ENCODE measurements at regions not wholly inside any gene's neighbourhood (a gene's known extent, or its start where the extent isn't known, plus 50 kb on each side); places are given as distances from the start of the nearest gene placed in this dataset.

- DNase-seq (ENCODE audit: extremely low read depth, low read depth) = no peak
- H3K4me3 ChIP-seq (replicated peaks; ENCODE audit: low read depth, low read length) = no peak overlapping the region
Measured at GRCh38 chr13:48862572-48862971, 113.1 kb upstream of the FNDC3A start.

DNA sequence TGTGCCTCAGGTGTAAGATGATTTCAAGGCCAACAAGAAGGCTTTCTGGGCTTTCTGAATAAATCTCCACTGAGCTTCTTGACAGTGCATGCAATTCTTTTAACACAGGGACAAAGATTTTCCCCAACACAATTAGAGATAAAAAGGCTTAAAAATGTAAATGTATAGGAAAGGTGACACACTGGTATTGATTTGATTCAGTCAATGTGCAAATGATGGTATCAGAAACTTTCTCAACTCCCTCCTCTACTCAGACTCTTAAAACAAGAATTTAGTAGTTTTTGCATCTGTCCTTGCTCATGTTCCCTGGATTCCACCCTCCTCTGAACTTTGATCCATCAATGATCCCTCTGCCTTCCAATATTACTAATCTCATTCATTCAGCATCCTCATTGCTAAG, 111.6 kb upstream of the FNDC3A start:
- no peak for DNase-seq (ENCODE audit: extremely low read depth, low read depth)
- TF ChIP-seq, protein P1, sequence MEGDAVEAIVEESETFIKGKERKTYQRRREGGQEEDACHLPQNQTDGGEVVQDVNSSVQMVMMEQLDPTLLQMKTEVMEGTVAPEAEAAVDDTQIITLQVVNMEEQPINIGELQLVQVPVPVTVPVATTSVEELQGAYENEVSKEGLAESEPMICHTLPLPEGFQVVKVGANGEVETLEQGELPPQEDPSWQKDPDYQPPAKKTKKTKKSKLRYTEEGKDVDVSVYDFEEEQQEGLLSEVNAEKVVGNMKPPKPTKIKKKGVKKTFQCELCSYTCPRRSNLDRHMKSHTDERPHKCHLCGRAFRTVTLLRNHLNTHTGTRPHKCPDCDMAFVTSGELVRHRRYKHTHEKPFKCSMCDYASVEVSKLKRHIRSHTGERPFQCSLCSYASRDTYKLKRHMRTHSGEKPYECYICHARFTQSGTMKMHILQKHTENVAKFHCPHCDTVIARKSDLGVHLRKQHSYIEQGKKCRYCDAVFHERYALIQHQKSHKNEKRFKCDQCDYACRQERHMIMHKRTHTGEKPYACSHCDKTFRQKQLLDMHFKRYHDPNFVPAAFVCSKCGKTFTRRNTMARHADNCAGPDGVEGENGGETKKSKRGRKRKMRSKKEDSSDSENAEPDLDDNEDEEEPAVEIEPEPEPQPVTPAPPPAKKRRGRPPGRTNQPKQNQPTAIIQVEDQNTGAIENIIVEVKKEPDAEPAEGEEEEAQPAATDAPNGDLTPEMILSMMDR (IDR thresholded peaks at IDR 0.05; ENCODE audit: low read depth, low read length, missing control alignments) = no peak
- no peak overlapping the region for H3K4me3 ChIP-seq (replicated peaks; ENCODE audit: low read depth, low read length)

More at GRCh38 chr13:48862572-48862971, 113.1 kb upstream of the FNDC3A start:
- TF ChIP-seq, protein P1 (IDR thresholded peaks at IDR 0.05; ENCODE audit: low read depth, low read length, missing control alignments) = no peak

DNA sequence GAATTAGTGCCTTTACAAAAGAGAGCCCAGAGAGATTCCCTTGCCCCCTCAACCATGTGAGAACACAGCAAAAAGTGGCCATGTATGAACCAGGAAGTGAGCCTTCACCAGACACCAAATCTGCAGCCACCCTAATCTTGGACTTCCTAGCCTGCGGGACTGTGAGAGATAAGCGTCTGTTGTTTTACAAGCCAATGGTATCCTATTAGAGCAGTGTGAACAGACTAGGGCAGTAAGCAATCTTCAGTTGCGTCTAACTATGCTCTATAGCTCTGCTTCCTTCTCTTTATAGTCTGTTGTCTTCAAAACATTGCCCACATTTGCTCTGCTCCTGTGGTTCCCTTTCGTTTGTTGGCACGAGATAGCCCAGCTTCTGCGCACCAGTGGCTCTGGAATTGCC, 109.5 kb upstream of the FNDC3A start:
- no peak overlapping the region for H3K4me3 ChIP-seq (replicated peaks; ENCODE audit: low read depth, low read length)
- DNase-seq (ENCODE audit: extremely low read depth, low read depth) = no peak
- TF ChIP-seq, protein P1 (IDR thresholded peaks at IDR 0.05; ENCODE audit: low read depth, low read length, missing control alignments) = no peak

GRCh38 chr13:48873081-48873480, 102.6 kb upstream of the FNDC3A start:
- no peak for DNase-seq (ENCODE audit: extremely low read depth, low read depth)
- TF ChIP-seq, protein P1 (IDR thresholded peaks at IDR 0.05; ENCODE audit: low read depth, low read length, missing control alignments) = no peak
- no peak overlapping the region for H3K4me3 ChIP-seq (replicated peaks; ENCODE audit: low read depth, low read length)

DNA sequence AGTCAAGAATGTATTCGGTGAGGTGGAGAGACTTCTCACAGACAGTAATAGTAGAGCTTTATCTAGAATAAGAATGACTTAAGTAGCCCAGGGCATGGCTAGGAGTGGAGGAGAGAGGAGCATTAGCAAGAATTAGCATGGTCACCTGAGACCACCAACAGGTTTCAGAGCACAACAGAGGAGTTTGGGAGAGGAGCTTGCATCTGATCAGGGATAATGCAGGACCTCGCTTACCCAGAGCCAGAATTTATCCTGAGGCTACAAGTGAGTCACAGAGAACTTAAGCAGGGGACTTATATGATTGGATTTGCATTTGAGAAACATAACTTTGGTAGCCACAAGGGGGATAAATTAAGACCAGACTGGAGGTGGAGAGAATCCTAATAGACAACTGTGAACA, 102.1 kb upstream of the FNDC3A start:
- no peak for DNase-seq (ENCODE audit: extremely low read depth, low read depth)
- no peak overlapping the region for H3K4me3 ChIP-seq (replicated peaks; ENCODE audit: low read depth, low read length)
- TF ChIP-seq, protein P1 (IDR thresholded peaks at IDR 0.05; ENCODE audit: low read depth, low read length, missing control alignments) = no peak

DNA sequence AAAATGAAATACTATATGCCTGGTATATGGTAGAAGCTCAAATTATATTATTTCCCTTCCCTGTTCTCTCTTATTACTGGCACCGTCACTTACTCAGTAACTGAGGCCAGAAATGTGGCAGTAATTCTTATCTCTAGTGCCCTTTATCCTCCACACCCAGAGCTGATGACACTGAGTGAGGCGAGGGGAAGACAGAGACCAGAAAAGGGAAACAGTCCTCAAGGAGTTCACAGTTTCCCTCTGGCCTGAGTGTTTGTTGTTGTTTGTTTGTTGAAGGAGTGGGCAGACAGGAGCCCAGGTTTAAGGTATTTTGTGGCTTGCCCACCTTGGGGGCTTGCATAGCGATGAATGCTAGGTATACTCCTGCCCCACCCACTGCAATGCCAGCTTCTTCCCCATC, 101.5 kb upstream of the FNDC3A start:
- no peak overlapping the region for H3K4me3 ChIP-seq (replicated peaks; ENCODE audit: low read depth, low read length)
- no peak for DNase-seq (ENCODE audit: extremely low read depth, low read depth)
- TF ChIP-seq, protein P1 (IDR thresholded peaks at IDR 0.05; ENCODE audit: low read depth, low read length, missing control alignments) = no peak

- H3K4me3 ChIP-seq (replicated peaks; ENCODE audit: low read depth, low read length) = no peak overlapping the region
- no peak for DNase-seq (ENCODE audit: extremely low read depth, low read depth)
- TF ChIP-seq, protein P1 (IDR thresholded peaks at IDR 0.05; ENCODE audit: low read depth, low read length, missing control alignments) = no peak
Measured at GRCh38 chr13:48875047-48875446, 100.7 kb upstream of the FNDC3A start.

All from HFF-Myc (cell line).